SU-DHL-6 (cell line): ENCODE measurements at regions not wholly inside any gene's neighbourhood (a gene's known extent, or its start where the extent isn't known, plus 50 kb on each side); places are given as distances from the start of the nearest gene placed in this dataset.

Source experiments
- CTCF ChIP-seq: fragments of 200-600 bp; sonication (generic); IDR thresholded peaks from one replicate; pipeline ENCODE4 v1.5.1; 2017; ENCODE audit warnings: antibody characterized with exemption, mild to moderate bottlenecking, low read length, moderate library complexity; ENCODE audit not compliant: insufficient read depth, poor library complexity, severe bottlenecking
- EZH2phosphoT487 ChIP-seq: fragments of 200-600 bp; sonication (generic), shearing (Covaris generic); conservative IDR thresholded peaks from 2 replicates; pipeline ENCODE4 v1.6.1; 2018; ENCODE audit warnings: mild to moderate bottlenecking, antibody characterized with exemption, low read length, moderate library complexity, mixed read lengths

GRCh38 chr20:48163505-48163904, 378.2 kb upstream of the SULF2 start:
- TF ChIP-seq CTCF (no peak), EZH2phosphoT487 (no peak)
